DOHH2 (cell line): ENCODE measurements at regions not wholly inside any gene's neighbourhood (a gene's known extent, or its start where the extent isn't known, plus 50 kb on each side); places are given as distances from the start of the nearest gene placed in this dataset.

Experiments used
- H3F3A ChIP-seq: fragments of 200-600 bp; sonication (generic), shearing (Covaris generic); 2 replicates; pipeline ENCODE4 v1.6.0; 2016; ENCODE audit warnings: antibody characterized with exemption, mild to moderate bottlenecking; ENCODE audit not compliant: control insufficient read depth, insufficient read depth
- H3K27ac ChIP-seq: fragments of 200-600 bp; sonication (generic); 2 replicates; pipeline ENCODE4 v1.5.1; 2014; ENCODE audit warnings: low read depth, mild to moderate bottlenecking, low read length, moderate library complexity
- H3K27me3 ChIP-seq: fragments of 200-600 bp; sonication (generic); 2 replicates; pipeline ENCODE4 v1.6.1; 2014; ENCODE audit warnings: mild to moderate bottlenecking, low read length, mixed read lengths; ENCODE audit not compliant: control insufficient read depth
- H3K36me3 ChIP-seq: fragments of 200-600 bp; sonication (generic); 2 replicates; pipeline ENCODE4 v1.6.1; 2014; ENCODE audit warnings: mild to moderate bottlenecking, low read length, moderate library complexity, mixed read lengths; ENCODE audit not compliant: control insufficient read depth
- H3K4me1 ChIP-seq: fragments of 200-600 bp; sonication (generic); 2 replicates; pipeline ENCODE4 v1.6.1; 2014; ENCODE audit warnings: mild to moderate bottlenecking, low read length, mixed read lengths; ENCODE audit not compliant: control insufficient read depth
- H3K4me2 ChIP-seq: fragments of 200-600 bp; sonication (generic); 2 replicates; pipeline ENCODE4 v1.6.0; 2014; ENCODE audit warnings: mild to moderate bottlenecking, low read length, moderate library complexity
- H3K4me3 ChIP-seq: fragments of 200-600 bp; sonication (generic); 2 replicates; pipeline ENCODE4 v1.5.1; 2014; ENCODE audit warnings: mild to moderate bottlenecking, low read length, mixed read lengths
- H3K79me2 ChIP-seq: fragments of 200-600 bp; sonication (generic); 2 replicates; pipeline ENCODE4 v1.6.1; 2014; ENCODE audit warnings: mild to moderate bottlenecking, low read length, mixed read lengths; ENCODE audit not compliant: control insufficient read depth
- H3K9me2 ChIP-seq: fragments of 200-600 bp; sonication (generic); replicated peaks from 2 replicates; pipeline ENCODE4 v1.6.1; 2014; ENCODE audit warnings: mild to moderate bottlenecking, low read length, mixed read lengths; ENCODE audit not compliant: control insufficient read depth
- H3K9me3 ChIP-seq: fragments of 200-600 bp; sonication (generic); 2 replicates; pipeline ENCODE4 v1.6.1; 2014; ENCODE audit warnings: antibody characterized with exemption, low read length, mixed read lengths; ENCODE audit not compliant: control insufficient read depth, insufficient read depth
- H4K20me1 ChIP-seq: fragments of 200-600 bp; sonication (generic); 2 replicates; pipeline ENCODE4 v1.6.0; 2014; ENCODE audit warnings: low read depth, mild to moderate bottlenecking, antibody characterized with exemption, low read length, moderate library complexity; ENCODE audit not compliant: control insufficient read depth, insufficient read depth
- CTCF ChIP-seq: fragments of 200-600 bp; sonication (generic); IDR thresholded peaks from one replicate; pipeline ENCODE4 v1.5.1; 2014; ENCODE audit warnings: antibody characterized with exemption, mild to moderate bottlenecking, low read depth, low read length; ENCODE audit not compliant: poor library complexity, severe bottlenecking
- EZH2phosphoT487 ChIP-seq: fragments of 200-600 bp; sonication (generic); IDR thresholded peaks from 2 replicates; pipeline ENCODE4 v1.6.1; 2017; ENCODE audit warnings: borderline replicate concordance, mild to moderate bottlenecking, antibody characterized with exemption, low read length, moderate library complexity, mixed read lengths

DNA sequence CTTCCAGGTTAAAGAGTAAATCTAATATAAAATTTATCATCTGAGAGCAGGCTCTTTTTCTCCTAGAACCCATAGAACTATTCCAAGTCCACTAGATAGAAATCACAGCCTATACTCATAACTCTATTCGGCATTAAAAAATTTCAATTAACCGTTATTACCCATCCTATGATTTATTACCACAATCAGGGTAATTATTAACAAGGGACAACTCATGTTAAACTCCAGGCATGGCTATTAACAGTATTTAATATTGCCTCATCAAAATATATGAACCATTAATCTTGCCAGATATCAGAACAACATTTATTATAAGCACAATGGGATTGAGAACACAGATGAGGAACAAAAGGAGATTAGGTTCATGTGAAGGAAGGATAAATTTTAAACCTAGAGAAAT, 136.8 kb upstream of the RIOK3 start:
- H3K4me1 ChIP-seq = peaks cover 3% of the 10 kb centered on the region; the same call in 1 of the 2 replicates
- H3K4me3 ChIP-seq = no peak overlapping the region
- H3K36me3 ChIP-seq = no peaks in the 10 kb centered on the region
- TF ChIP-seq CTCF (no peak), EZH2phosphoT487 (no peak)
- H3K9me2 ChIP-seq = no peaks in the 10 kb centered on the region
- H4K20me1 ChIP-seq = no peaks in the 10 kb centered on the region
- no peaks in the 10 kb centered on the region for H3K79me2 ChIP-seq
- H3K9me3 ChIP-seq = no peaks in the 10 kb centered on the region; the same call in 1 of the 2 replicates
- H3F3A ChIP-seq = no peaks in the 10 kb centered on the region
- no peak overlapping the region for H3K27ac ChIP-seq
- no peak overlapping the region for H3K4me2 ChIP-seq
- no peaks in the 10 kb centered on the region for H3K27me3 ChIP-seq

DNA sequence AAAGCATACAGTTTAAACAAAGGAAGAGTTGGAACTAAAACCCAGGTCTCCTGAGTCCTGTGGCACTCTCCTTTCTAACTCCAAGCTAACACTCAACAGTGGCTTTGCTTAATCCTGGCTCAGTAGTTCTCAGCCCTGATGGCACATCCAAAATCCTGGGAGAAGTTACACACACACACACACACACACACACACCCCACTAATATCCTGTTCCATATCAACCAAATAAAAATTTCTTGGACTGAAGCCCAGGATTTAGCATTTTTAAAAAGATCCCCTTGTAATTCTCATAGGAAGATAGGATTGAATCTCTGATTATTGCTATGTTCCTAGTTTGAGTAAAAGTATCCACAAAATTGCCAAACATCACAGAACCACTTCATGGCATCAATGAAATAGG, 136.1 kb upstream of the RIOK3 start:
- Histone ChIP-seq H3K4me1 (peaks cover 3% of the 10 kb centered on the region; the same call in 1 of the 2 replicates), H3K4me3 (no peak overlapping the region), H3K9me2 (no peaks in the 10 kb centered on the region), H3K79me2 (no peaks in the 10 kb centered on the region), H3K4me2 (no peak overlapping the region), H3F3A (no peaks in the 10 kb centered on the region), H3K9me3 (no peaks in the 10 kb centered on the region; the same call in 1 of the 2 replicates), H3K27me3 (no peaks in the 10 kb centered on the region), H3K27ac (no peak overlapping the region), H3K36me3 (no peaks in the 10 kb centered on the region), H4K20me1 (no peaks in the 10 kb centered on the region)
- no peak for TF ChIP-seq CTCF

DNA sequence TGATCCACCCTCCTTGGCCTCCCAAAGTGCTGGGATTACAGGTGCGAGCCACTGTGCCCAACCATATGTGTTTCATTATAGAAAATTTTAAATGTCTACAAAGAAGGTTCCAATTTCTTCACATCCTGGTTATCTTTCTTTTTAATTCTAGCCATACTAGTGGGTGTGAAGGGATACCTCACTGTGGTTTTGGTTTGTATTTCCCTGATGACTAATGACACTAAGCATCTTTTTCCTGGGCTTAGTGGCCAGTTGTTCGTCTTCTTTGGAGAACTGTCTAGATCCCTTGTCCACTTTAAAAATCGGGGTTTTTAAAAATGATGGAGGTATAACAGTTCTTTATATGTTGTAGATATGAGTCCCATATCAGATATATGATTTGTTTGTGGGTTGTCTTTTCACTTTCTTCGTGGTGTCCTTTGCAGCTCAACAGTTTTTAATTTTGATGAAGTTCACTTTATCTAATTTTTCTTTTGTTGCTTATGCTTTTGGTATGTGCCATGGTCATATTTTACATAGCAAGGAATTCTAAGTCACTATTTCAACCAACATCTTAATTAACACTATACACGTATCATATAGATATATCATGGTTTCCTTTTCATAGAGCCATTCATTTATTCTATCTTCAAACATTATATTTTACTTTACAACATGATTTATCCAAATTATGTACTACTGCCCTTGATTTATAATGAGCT, 135.0 kb upstream of the RIOK3 start:
- Histone ChIP-seq H3K9me3 (no peaks in the 10 kb centered on the region; the same call in 1 of the 2 replicates), H3K4me3 (no peak overlapping the region), H3K4me1 (peaks cover 3% of the 10 kb centered on the region; the same call in 1 of the 2 replicates), H3K27ac (no peak overlapping the region), H3K9me2 (no peaks in the 10 kb centered on the region), H3K4me2 (no peak overlapping the region), H3K36me3 (no peaks in the 10 kb centered on the region), H4K20me1 (no peaks in the 10 kb centered on the region), H3K27me3 (no peaks in the 10 kb centered on the region), H3K79me2 (no peaks in the 10 kb centered on the region), H3F3A (no peaks in the 10 kb centered on the region)
- no peak for TF ChIP-seq CTCF
- TF ChIP-seq EZH2phosphoT487 = no peak
